Caco-2 (cell line): ENCODE measurements at regions not wholly inside any gene's neighbourhood (a gene's known extent, or its start where the extent isn't known, plus 50 kb on each side); places are given as distances from the start of the nearest gene placed in this dataset.

Experiments
- BruUV-seq: library from RNA; stranded (reverse); fragments of 400-500 nt; replicated peaks from 2 replicates; lab custom pipeline; 2021; lab: Mats Ljungman, UMichigan
- CTCF ChIA-PET: fragments of 300-600 bp; sonication (Branson Sonifier 250); formaldehyde crosslinking; loops from one replicate; lab custom pipeline; 2022; ENCODE audit warnings: antibody characterized with exemption; lab: Charles Lee
- POLR2A ChIA-PET: fragments of 300-600 bp; sonication (Branson Sonifier 250); formaldehyde crosslinking; loops from one replicate; lab custom pipeline; 2022; ENCODE audit warnings: antibody characterized with exemption; lab: Charles Lee
- DNase-seq, 2 experiments: peaks; one replicate each; pipeline versions ENCODE4 v3.0.0 to v3.0.0-alpha.2; 2020 to 2022
- H3K27me3 ChIP-seq: replicated peaks from 2 replicates; pipeline ENCODE4 v1.6.0; 2011; ENCODE audit warnings: low read length; ENCODE audit not compliant: control insufficient read depth, insufficient read depth
- H3K36me3 ChIP-seq: 2 replicates; pipeline ENCODE4 v1.5.1; 2011; ENCODE audit warnings: low read length; ENCODE audit not compliant: control insufficient read depth, insufficient read depth
- H3K4me1 ChIP-seq: fragments of 250-450 bp; sonication (Bioruptor Pico); 2 replicates; pipeline ENCODE4 v1.5.1; 2020; ENCODE audit warnings: mild to moderate bottlenecking
- H3K4me3 ChIP-seq: 2 replicates; pipeline ENCODE4 v1.5.1; 2011; ENCODE audit warnings: low read depth, mild to moderate bottlenecking, control low read depth, low read length
- H3K9me3 ChIP-seq: fragments of 250-450 bp; sonication (Bioruptor Pico); 2 replicates; pipeline ENCODE4 v1.5.1; 2020; ENCODE audit warnings: mild to moderate bottlenecking, moderate library complexity
- H3K27ac Mint-ChIP-seq: one replicate; pipeline ENCODE4 v1.8.0; 2022; ENCODE audit warnings: mixed read lengths; ENCODE audit not compliant: unreplicated experiment
- H3K27me3 Mint-ChIP-seq: one replicate; pipeline ENCODE4 v1.8.0; 2022; ENCODE audit warnings: mixed read lengths; ENCODE audit not compliant: insufficient read depth, unreplicated experiment
- H3K36me3 Mint-ChIP-seq: one replicate; pipeline ENCODE4 v1.8.0; 2022; ENCODE audit warnings: mild to moderate bottlenecking, mixed read lengths; ENCODE audit not compliant: insufficient read depth, unreplicated experiment
- H3K4me1 Mint-ChIP-seq: one replicate; pipeline ENCODE4 v1.8.0; 2022; ENCODE audit warnings: low read depth, mixed read lengths; ENCODE audit not compliant: unreplicated experiment
- H3K4me3 Mint-ChIP-seq: one replicate; pipeline ENCODE4 v1.8.0; 2022; ENCODE audit warnings: mild to moderate bottlenecking, moderate library complexity, mixed read lengths; ENCODE audit not compliant: unreplicated experiment
- H3K9me3 Mint-ChIP-seq: one replicate; pipeline ENCODE4 v1.8.0; 2022; ENCODE audit warnings: mixed read lengths; ENCODE audit not compliant: unreplicated experiment
- CTCF ChIP-seq, 2 experiments: fragments of 200-600 bp in 1 of 2; IDR thresholded peaks; 1 replicate in 1 of 2; 2 replicates in 1 of 2; pipeline versions ENCODE4 v1.5.1 to v1.8.0; 2011 to 2022; ENCODE audit warnings: antibody characterized with exemption in 1 of 2, control low read depth in 1 of 2, inconsistent platforms in 1 of 2, low read depth in 1 of 2, low read length in 1 of 2, mild to moderate bottlenecking in 1 of 2, moderate library complexity in 1 of 2; ENCODE audit not compliant: insufficient read depth in 1 of 2, severe bottlenecking in 1 of 2, unreplicated experiment in 1 of 2
- intact Hi-C: fragments of 100-400 bp; cut with micrococcal nuclease; formaldehyde crosslinking; loops from one replicate; pipeline ENCODE4 v1.10.0; 2022; ENCODE audit not compliant: unreplicated experiment

DNA sequence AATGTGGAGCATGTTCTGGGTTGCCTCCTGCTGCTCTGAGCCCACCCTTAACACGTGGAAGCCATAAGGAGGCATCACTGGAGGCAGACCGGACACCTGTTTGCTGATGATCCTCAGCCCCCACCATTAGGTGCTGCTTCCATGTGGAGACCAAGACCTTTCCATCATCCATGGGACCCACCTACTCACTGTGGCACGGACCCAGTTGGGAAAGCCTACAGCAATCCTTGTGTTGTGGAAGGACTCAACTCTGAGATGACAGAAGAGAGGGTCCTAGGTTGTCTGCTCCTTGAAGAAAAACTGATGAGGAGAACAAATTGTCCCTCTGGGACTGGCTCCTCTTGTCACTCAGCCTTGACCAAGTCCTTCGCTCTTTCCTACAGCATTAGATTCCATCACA is 86.5 kb upstream of the RAB12 start:
- CTCF ChIA-PET: no interaction called here
- H3K36me3 Mint-ChIP-seq: no peaks in the 10 kb centered on the region
- no peak overlapping the region for H3K4me3 Mint-ChIP-seq
- no peaks in the 10 kb centered on the region for H3K4me1 Mint-ChIP-seq
- peaks cover 17% of the 10 kb centered on the region for H3K9me3 Mint-ChIP-seq
- Histone ChIP-seq H3K4me1 (no peaks in the 10 kb centered on the region), H3K27me3 (peaks cover 2% of the 10 kb centered on the region), H3K9me3 (peaks cover 4% of the 10 kb centered on the region; the same call in 1 of the 2 replicates), H3K4me3 (no peak overlapping the region), H3K36me3 (no peaks in the 10 kb centered on the region)
- intact Hi-C loops: no loop called here
- H3K27ac Mint-ChIP-seq: no peak overlapping the region
- POLR2A ChIA-PET: no interaction called here
- no peak for TF ChIP-seq CTCF (IDR thresholded peaks at IDR 0.05; ENCODE audit: insufficient read depth in 1 of 2, low read depth in 1 of 2, low read length in 1 of 2, severe bottlenecking in 1 of 2, unreplicated experiment in 1 of 2)
- peaks cover 23% of the 10 kb centered on the region for H3K27me3 Mint-ChIP-seq
- no peak for DNase-seq
- BruUV-seq: no TSS peak

- no peaks in the 10 kb centered on the region for H3K36me3 Mint-ChIP-seq
Observed at GRCh38 chr18:8525692-8526091, 83.5 kb upstream of the RAB12 start.

GRCh38 chr18:8526332-8526731 is 82.9 kb upstream of the RAB12 start:
- Mint-ChIP-seq H3K27ac (no peak overlapping the region), H3K27me3 (peaks cover 26% of the 10 kb centered on the region), H3K9me3 (peaks cover 10% of the 10 kb centered on the region), H3K36me3 (no peaks in the 10 kb centered on the region), H3K4me3 (no peak overlapping the region), H3K4me1 (no peaks in the 10 kb centered on the region)
- intact Hi-C loops: no loop called here
- no peaks in the 10 kb centered on the region for H3K36me3 ChIP-seq
- CTCF ChIA-PET: no interaction called here
- TF ChIP-seq CTCF (IDR thresholded peaks at IDR 0.05; ENCODE audit: insufficient read depth in 1 of 2, low read depth in 1 of 2, low read length in 1 of 2, severe bottlenecking in 1 of 2, unreplicated experiment in 1 of 2): no peak
- no peak overlapping the region for H3K4me3 ChIP-seq
- DNase-seq: no peak
- H3K4me1 ChIP-seq: no peaks in the 10 kb centered on the region
- H3K27me3 ChIP-seq: peaks cover 2% of the 10 kb centered on the region
- no TSS peak for BruUV-seq
- H3K9me3 ChIP-seq: no peaks in the 10 kb centered on the region
- POLR2A ChIA-PET: no interaction called here

More at GRCh38 chr18:8525692-8526091, 83.5 kb upstream of the RAB12 start:
- BruUV-seq: no TSS peak
- H3K27ac Mint-ChIP-seq: no peak overlapping the region
- POLR2A ChIA-PET: no interaction called here
- no peak overlapping the region for H3K4me3 ChIP-seq
- peaks cover 10% of the 10 kb centered on the region for H3K9me3 Mint-ChIP-seq
- DNase-seq: peak in 1 of 2 experiments; percentile 12
- no peaks in the 10 kb centered on the region for H3K36me3 ChIP-seq
- peaks cover 23% of the 10 kb centered on the region for H3K27me3 Mint-ChIP-seq
- no peak overlapping the region for H3K4me3 Mint-ChIP-seq
- CTCF ChIA-PET: no interaction called here
- peaks cover 4% of the 10 kb centered on the region; the same call in 1 of the 2 replicates for H3K9me3 ChIP-seq
- intact Hi-C loops: no loop called here
- no peaks in the 10 kb centered on the region for H3K4me1 Mint-ChIP-seq
- TF ChIP-seq CTCF (IDR thresholded peaks at IDR 0.05; ENCODE audit: insufficient read depth in 1 of 2, low read depth in 1 of 2, low read length in 1 of 2, severe bottlenecking in 1 of 2, unreplicated experiment in 1 of 2): peak in 1 of 2 experiments; percentile 34
- H3K27me3 ChIP-seq: peaks cover 2% of the 10 kb centered on the region
- no peaks in the 10 kb centered on the region for H3K4me1 ChIP-seq
